ENCODE measurements at regions not wholly inside any gene's neighbourhood (a gene's known extent, or its start where the extent isn't known, plus 50 kb on each side); places are given as distances from the start of the nearest gene placed in this dataset.

DNA sequence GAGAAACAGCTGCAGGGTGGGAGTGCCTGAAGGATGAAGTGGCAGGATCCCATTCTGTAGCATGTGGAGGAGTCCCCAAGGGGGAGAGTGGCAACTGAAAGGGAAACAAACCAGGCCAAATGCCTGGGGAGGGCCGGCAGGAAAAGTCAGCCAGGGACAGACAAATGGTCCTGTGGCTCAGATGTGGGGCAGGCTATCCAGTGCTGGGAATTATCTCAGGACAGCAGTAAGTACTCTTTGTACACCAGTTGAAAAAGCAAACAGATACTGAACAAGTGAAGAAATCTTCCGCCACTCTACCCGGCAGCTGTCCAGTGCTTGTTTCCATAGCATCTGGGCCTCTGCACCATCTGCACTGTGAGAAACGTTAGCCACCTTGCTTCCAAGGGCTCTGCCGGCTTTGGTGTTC lies 408.9 kb downstream of the LRATD1 start:
- TF ChIP-seq POLR2A (IDR thresholded peaks at IDR 0.05; ENCODE audit: low read depth, low read length) (no peak), POLR2AphosphoS5 (IDR thresholded peaks at IDR 0.05; ENCODE audit: low read depth, low read length) (no peak), TAF1 (IDR thresholded peaks at IDR 0.05; ENCODE audit: borderline replicate concordance, low read depth, low read length) (no peak)

Measured in GM12892 (cell line).